Osteocyte (in vitro differentiated cells): ENCODE measurements at regions not wholly inside any gene's neighbourhood (a gene's known extent, or its start where the extent isn't known, plus 50 kb on each side); places are given as distances from the start of the nearest gene placed in this dataset.

Source experiments
- DNase-seq: peaks from one replicate; pipeline ENCODE4 v3.0.0; 2021; ENCODE audit warnings: mixed read lengths; ENCODE audit not compliant: unreplicated experiment; ENCODE audit errors: extremely low spot score
- H3K27ac Mint-ChIP-seq: one replicate; pipeline ENCODE4 v1.8.0; 2021; ENCODE audit warnings: mild to moderate bottlenecking, mixed read lengths; ENCODE audit not compliant: unreplicated experiment
- H3K27me3 Mint-ChIP-seq: one replicate; pipeline ENCODE4 v1.8.0; 2021; ENCODE audit warnings: mixed read lengths; ENCODE audit not compliant: unreplicated experiment
- H3K36me3 Mint-ChIP-seq: one replicate; pipeline ENCODE4 v1.8.0; 2021; ENCODE audit warnings: mixed read lengths; ENCODE audit not compliant: unreplicated experiment
- H3K4me1 Mint-ChIP-seq: one replicate; pipeline ENCODE4 v1.8.0; 2021; ENCODE audit warnings: mixed read lengths; ENCODE audit not compliant: unreplicated experiment
- H3K4me3 Mint-ChIP-seq: one replicate; pipeline ENCODE4 v1.8.0; 2021; ENCODE audit warnings: mild to moderate bottlenecking, moderate library complexity, mixed read lengths; ENCODE audit not compliant: unreplicated experiment
- H3K9me3 Mint-ChIP-seq: one replicate; pipeline ENCODE4 v1.8.0; 2021; ENCODE audit warnings: mixed read lengths; ENCODE audit not compliant: unreplicated experiment
- CTCF ChIP-seq: fragments of 200-600 bp; sonication (generic); IDR thresholded peaks from 2 replicates; pipeline ENCODE4 v1.5.0; 2021; ENCODE audit warnings: antibody characterized with exemption, mild to moderate bottlenecking, moderate library complexity

- no peaks in the 10 kb centered on the region for H3K27me3 Mint-ChIP-seq
- H3K4me3 Mint-ChIP-seq, result no peak overlapping the region
- H3K4me1 Mint-ChIP-seq, result peaks cover 35% of the 10 kb centered on the region
- H3K36me3 Mint-ChIP-seq, result no peaks in the 10 kb centered on the region
- H3K27ac Mint-ChIP-seq, result peak overlapping the region; percentile 23
- H3K9me3 Mint-ChIP-seq, result no peaks in the 10 kb centered on the region
- no peak for DNase-seq
- TF ChIP-seq CTCF, result no peak
These were observed 589.1 kb upstream of the CDH2 start for GRCh38 chr18:28766027-28766426.

GRCh38 chr18:28760299-28760698 lies 583.4 kb upstream of the CDH2 start:
- no peak for TF ChIP-seq CTCF
- Mint-ChIP-seq H3K36me3 (no peaks in the 10 kb centered on the region), H3K9me3 (peaks cover 5% of the 10 kb centered on the region), H3K4me3 (no peak overlapping the region), H3K4me1 (peaks cover 17% of the 10 kb centered on the region), H3K27ac (no peak overlapping the region), H3K27me3 (no peaks in the 10 kb centered on the region)
- DNase-seq, result no peak

GRCh38 chr18:28757466-28758008 lies 580.6 kb upstream of the CDH2 start:
- H3K4me1 Mint-ChIP-seq, result peaks cover 16% of the 10 kb centered on the region
- no peak overlapping the region for H3K27ac Mint-ChIP-seq
- no peak for DNase-seq
- H3K27me3 Mint-ChIP-seq, result no peaks in the 10 kb centered on the region
- H3K36me3 Mint-ChIP-seq, result no peaks in the 10 kb centered on the region
- H3K4me3 Mint-ChIP-seq, result no peak overlapping the region
- peaks cover 11% of the 10 kb centered on the region for H3K9me3 Mint-ChIP-seq
- no peak for TF ChIP-seq CTCF

GRCh38 chr18:28743115-28743514 lies 566.2 kb upstream of the CDH2 start:
- TF ChIP-seq CTCF, result no peak
- Mint-ChIP-seq H3K4me3 (no peak overlapping the region), H3K36me3 (no peaks in the 10 kb centered on the region), H3K27ac (no peak overlapping the region), H3K4me1 (no peaks in the 10 kb centered on the region), H3K9me3 (no peaks in the 10 kb centered on the region), H3K27me3 (no peaks in the 10 kb centered on the region)
- no peak for DNase-seq

GRCh38 chr18:28740575-28740974 lies 563.6 kb upstream of the CDH2 start:
- no peak overlapping the region for H3K27ac Mint-ChIP-seq
- no peak for TF ChIP-seq CTCF

More at GRCh38 chr18:28740575-28740974, 563.6 kb upstream of the CDH2 start:
- H3K36me3 Mint-ChIP-seq, result no peaks in the 10 kb centered on the region
- peaks cover 10% of the 10 kb centered on the region for H3K4me1 Mint-ChIP-seq
- no peak for DNase-seq
- no peak overlapping the region for H3K4me3 Mint-ChIP-seq
- H3K9me3 Mint-ChIP-seq, result no peaks in the 10 kb centered on the region
- H3K27me3 Mint-ChIP-seq, result no peaks in the 10 kb centered on the region
